DMS114 treated with DMSO at 0.1 percent for 48 hours (cell line): ENCODE measurements at regions not wholly inside any gene's neighbourhood (a gene's known extent, or its start where the extent isn't known, plus 50 kb on each side); places are given as distances from the start of the nearest gene placed in this dataset.
"Not testable (repeated sequence)": the region's sequence is repeated elsewhere in the genome, so short reads cannot be mapped to it uniquely, and the experiment has no call there.

Experiments used
- DNase-seq: peaks from one replicate; lab custom pipeline; 2025; ENCODE audit not compliant: unreplicated experiment; lab: John Stamatoyannopoulos, UW

GRCh38 chr3:162704238-162704637 is 1207.6 kb downstream of the OTOL1 start:
- no peak for DNase-seq

- no peak for DNase-seq
Observed at GRCh38 chr3:162704799-162705385, 1208.3 kb downstream of the OTOL1 start.

- DNase-seq: not testable (repeated sequence)
Observed at GRCh38 chr3:162708394-162708793, 1211.8 kb downstream of the OTOL1 start.

- not testable (repeated sequence) for DNase-seq
Observed at GRCh38 chr3:162708942-162709706, 1212.5 kb downstream of the OTOL1 start.

GRCh38 chr3:162710332-162711112 is 1213.9 kb downstream of the OTOL1 start:
- DNase-seq: no peak

- not testable (repeated sequence) for DNase-seq
Observed at GRCh38 chr3:162717074-162717473, 1220.5 kb downstream of the OTOL1 start.

GRCh38 chr3:162718697-162719096 is 1222.1 kb downstream of the OTOL1 start:
- no peak for DNase-seq

GRCh38 chr3:162719684-162720341 is 1223.2 kb downstream of the OTOL1 start:
- DNase-seq: no peak

GRCh38 chr3:162721736-162722135 is 1225.1 kb downstream of the OTOL1 start:
- no peak for DNase-seq

- DNase-seq: no peak
Observed at GRCh38 chr3:162722337-162722736, 1225.7 kb downstream of the OTOL1 start.

- DNase-seq: not testable (repeated sequence)
Observed at GRCh38 chr3:162722796-162723195, 1226.2 kb downstream of the OTOL1 start.

GRCh38 chr3:162729686-162730085 is 1233.1 kb downstream of the OTOL1 start:
- DNase-seq: no peak

- DNase-seq: not testable (repeated sequence)
Observed at GRCh38 chr3:162731961-162732360, 1235.4 kb downstream of the OTOL1 start.

- DNase-seq: no peak
Observed at GRCh38 chr3:162738784-162739183, 1242.2 kb downstream of the OTOL1 start.

- no peak for DNase-seq
Observed at GRCh38 chr3:162740941-162741596, 1244.5 kb downstream of the OTOL1 start.

GRCh38 chr3:162742159-162742717 is 1245.6 kb downstream of the OTOL1 start:
- DNase-seq: no peak

- DNase-seq: no peak
Observed at GRCh38 chr3:162743091-162743490, 1246.5 kb downstream of the OTOL1 start.

- no peak for DNase-seq
Observed at GRCh38 chr3:162760789-162761188, 1264.2 kb downstream of the OTOL1 start.

- DNase-seq: no peak
Observed at GRCh38 chr3:162764051-162764807, 1267.6 kb downstream of the OTOL1 start.

- no peak for DNase-seq
Observed at GRCh38 chr3:162764808-162765071, 1268.1 kb downstream of the OTOL1 start.
